K562 (cell line): ENCODE measurements at regions not wholly inside any gene's neighbourhood (a gene's known extent, or its start where the extent isn't known, plus 50 kb on each side); places are given as distances from the start of the nearest gene placed in this dataset.

Experiments
- ATAC-seq: fragments of 200-7000 bp; cut with Tn5 transposase; 3 replicates; pipeline ENCODE4 v1.9.1; 2020; ENCODE audit warnings: moderate library complexity
- BruUV-seq: library from RNA; stranded (reverse); fragments of 400-500 nt; replicated peaks from 2 replicates; lab custom pipeline; 2021; lab: Mats Ljungman, UMichigan
- CTCF ChIA-PET: fragments of 300-600 bp; formaldehyde crosslinking; extraction: SDS; loops from one replicate; lab custom pipeline; 2021; ENCODE audit warnings: low intra/inter-chr PET ratio; lab: Yijun Ruan, JAX
- POLR2A ChIA-PET: fragments of 300-600, 350-650 bp; sonication (Branson Sonifier 250); formaldehyde crosslinking; extraction: SDS; loops from one replicate; lab custom pipeline; 2021; ENCODE audit warnings: antibody characterized with exemption, inconsistent platforms; lab: Yijun Ruan, JAX
- DNase-seq, 4 experiments: peaks; one replicate each; pipeline versions ENCODE4 v3.0.0 to v3.0.0-alpha.2; 2011 to 2018; ENCODE audit warnings: low spot score in 3 of 4, mixed read lengths in 3 of 4; ENCODE audit errors: extremely low read depth in 1 of 4
- FAIRE-seq: peaks from 2 replicates; lab custom pipeline; 2011; peaks lifted over from hg19 to GRCh38; lab: Jason Lieb, UNC
- H2AFZ ChIP-seq: 2 replicates; pipeline ENCODE4 v1.6.0; 2011; ENCODE audit warnings: low read depth, low read length, control low read depth, inconsistent platforms
- H3K27ac ChIP-seq: fragments of 200-600 bp; 3 replicates; pipeline ENCODE4 v1.8.0; 2011; ENCODE audit warnings: low read depth, mild to moderate bottlenecking, control low read depth, inconsistent platforms, low read length, moderate library complexity, mixed read lengths; ENCODE audit errors: extremely low read depth
- H3K27me3 ChIP-seq, 2 experiments: fragments of 300-600 bp in 1 of 2; 2 replicates in 1 of 2; 3 replicates in 1 of 2; pipeline versions ENCODE4 v1.6.0 to v1.8.0; 2011; ENCODE audit warnings: inconsistent platforms in 2 of 2, low read length in 2 of 2, mild to moderate bottlenecking in 1 of 2, mixed read lengths in 1 of 2, moderate library complexity in 1 of 2; ENCODE audit not compliant: control insufficient read depth in 2 of 2, insufficient read depth in 2 of 2
- H3K36me3 ChIP-seq: fragments of 300-600 bp; 3 replicates; pipeline ENCODE4 v1.8.0; 2011; ENCODE audit warnings: mild to moderate bottlenecking, low read length, inconsistent platforms; ENCODE audit not compliant: control insufficient read depth, insufficient read depth
- H3K4me1 ChIP-seq, 2 experiments: fragments of 200-600 bp in 1 of 2; replicated peaks in 1 of 2; 2 replicates in 1 of 2; 3 replicates in 1 of 2; pipeline versions ENCODE4 v1.5.1 to v1.8.0; 2011; ENCODE audit warnings: inconsistent platforms in 2 of 2, low read length in 2 of 2, mild to moderate bottlenecking in 1 of 2, mixed read lengths in 1 of 2, moderate library complexity in 1 of 2; ENCODE audit not compliant: control insufficient read depth in 2 of 2, insufficient read depth in 2 of 2
- H3K4me2 ChIP-seq: 2 replicates; pipeline ENCODE4 v1.6.1; 2011; ENCODE audit warnings: low read length, control low read depth, inconsistent platforms, mixed read lengths; ENCODE audit not compliant: insufficient read depth
- H3K4me3 ChIP-seq: fragments of 200-600 bp; sonication (generic), shearing (Covaris generic); 2 replicates; pipeline ENCODE4 v1.5.1; 2016; ENCODE audit warnings: control low read depth, inconsistent platforms
- H3K79me2 ChIP-seq: fragments of 200-600 bp; 3 replicates; pipeline ENCODE4 v1.8.0; 2011; ENCODE audit warnings: low read length, inconsistent platforms; ENCODE audit not compliant: control insufficient read depth, insufficient read depth
- H3K9ac ChIP-seq, 2 experiments: 2 replicates each; pipeline versions ENCODE4 v1.6.0 to v1.6.1; 2011; ENCODE audit warnings: low read depth in 2 of 2, low read length in 2 of 2, control low read depth in 1 of 2, inconsistent platforms in 1 of 2, mild to moderate bottlenecking in 1 of 2, mixed read lengths in 1 of 2; ENCODE audit not compliant: insufficient read depth in 1 of 2
- H3K9me1 ChIP-seq: one replicate; pipeline ENCODE4 v1.6.0; 2011; ENCODE audit warnings: inconsistent platforms, mild to moderate bottlenecking, low read length, moderate library complexity; ENCODE audit not compliant: control insufficient read depth, insufficient read depth
- H3K9me3 ChIP-seq: replicated peaks from 2 replicates; pipeline ENCODE4 v1.5.1; 2011; ENCODE audit warnings: low read depth, low read length, inconsistent platforms; ENCODE audit not compliant: control insufficient read depth, insufficient read depth
- H4K20me1 ChIP-seq: replicated peaks from 2 replicates; pipeline ENCODE4 v1.6.1; 2011; ENCODE audit warnings: low read length, inconsistent platforms, mixed read lengths; ENCODE audit not compliant: control insufficient read depth, insufficient read depth
- ATF6 ChIP-seq: sonication (generic); formaldehyde crosslinking; IDR thresholded peaks from 2 replicates; pipeline ENCODE4 v1.4.0; 2020; ENCODE audit warnings: mild to moderate bottlenecking, missing genetic modification reagents
- CHD2 ChIP-seq: IDR thresholded peaks from 2 replicates; pipeline ENCODE4 v1.6.1; 2011; ENCODE audit warnings: low read depth, low read length
- DNMT1 ChIP-seq: fragments of 450-650 bp; IDR thresholded peaks from 2 replicates; pipeline ENCODE4 v1.6.1; 2016; ENCODE audit warnings: antibody characterized with exemption, mild to moderate bottlenecking
- FOXK2 ChIP-seq, 2 experiments: fragments of 450-650 bp; IDR thresholded peaks in 1 of 2; conservative IDR thresholded peaks in 1 of 2; 2 replicates each; pipeline ENCODE4 v1.6.1; 2016; ENCODE audit warnings: low read depth in 2 of 2, mild to moderate bottlenecking in 1 of 2
- GABPA ChIP-seq: fragments of 200-800 bp; sonication (Bioruptor generic); conservative IDR thresholded peaks from 2 replicates; pipeline ENCODE4 v1.6.1; 2016; ENCODE audit warnings: low read depth, missing genetic modification characterization, missing compliant biosample characterization
- GTF2A2 ChIP-seq: IDR thresholded peaks from 2 replicates; pipeline ENCODE4 v1.6.1; 2016; ENCODE audit warnings: mild to moderate bottlenecking, missing genetic modification characterization, missing compliant biosample characterization
- GTF2B ChIP-seq: IDR thresholded peaks from 2 replicates; pipeline ENCODE4 v1.6.1; 2011; ENCODE audit not compliant: insufficient read length; ENCODE audit errors: extremely low read depth
- HCFC1 ChIP-seq: IDR thresholded peaks from 2 replicates; pipeline ENCODE4 v1.6.1; 2012; ENCODE audit warnings: low read depth, low read length, improper control_type of control experiment
- RBM39 ChIP-seq: fragments of 200-400 bp; formaldehyde crosslinking; optimal IDR thresholded peaks from 2 replicates; pipeline ENCODE3; 2018; ENCODE audit warnings: low read depth, low read length
- SAFB2 ChIP-seq: fragments of 200-400 bp; formaldehyde crosslinking; IDR thresholded peaks from 2 replicates; pipeline ENCODE4 v1.6.1; 2018; ENCODE audit warnings: borderline replicate concordance, low read length, low read depth, moderate library complexity; ENCODE audit not compliant: severe bottlenecking
- SMARCC2 ChIP-seq: fragments of 450-650 bp; IDR thresholded peaks from 2 replicates; pipeline ENCODE4 v1.6.1; 2017; ENCODE audit warnings: antibody characterized with exemption, moderate library complexity, mild to moderate bottlenecking, low read depth
- U2AF1 ChIP-seq: fragments of 200-400 bp; formaldehyde crosslinking; optimal IDR thresholded peaks from 2 replicates; pipeline ENCODE3; 2017; ENCODE audit warnings: mild to moderate bottlenecking, low read depth, low read length, moderate library complexity
- USF2 ChIP-seq: sonication (generic); formaldehyde crosslinking; IDR thresholded peaks from 2 replicates; pipeline ENCODE4 v1.5.0; 2020; ENCODE audit warnings: missing genetic modification reagents
- ZBED1 ChIP-seq: IDR thresholded peaks from 2 replicates; pipeline ENCODE4 v1.6.1; 2014
- ZBTB1 ChIP-seq: sonication (generic); formaldehyde crosslinking; IDR thresholded peaks from 2 replicates; pipeline ENCODE4 v1.8.1; 2023; ENCODE audit warnings: missing genetic modification reagents, low read depth, mild to moderate bottlenecking, borderline replicate concordance
- ZNF583 ChIP-seq: fragments of 250-450 bp; sonication (Bioruptor Pico); IDR thresholded peaks from 2 replicates; pipeline ENCODE4 v1.4.0; 2020
- WGBS: fragments of 100-300 bp; shearing (Covaris generic); methylation state at CpG from one replicate; pipeline ENCODE4 v1.1.6; 2016; ENCODE audit warnings: low coverage, mixed read lengths; ENCODE audit not compliant: insufficient coverage; ENCODE audit errors: missing lambda C conversion rate; 5-methylcytosine and 5-hydroxymethylcytosine counted together
- in situ Hi-C: fragments of 300-500 bp; cut with MboI; formaldehyde crosslinking; loops from 4 replicates; pipeline ENCODE4 v1.15.0; 2018; ENCODE audit warnings: inconsistent platforms, mixed read lengths
- intact Hi-C: fragments of 100-400 bp; cut with micrococcal nuclease; formaldehyde crosslinking; loops from 2 replicates; pipeline ENCODE4 v1.14.2; 2022

GRCh38 chr2:65885266-65885665, 452.9 kb upstream of the SPRED2 start:
- WGBS: 8% methylated on average over 1 of the region's 1 CpG
- no peak overlapping the region for H3K27ac ChIP-seq
- ATAC-seq: no peak; the same call in 2 of the 3 replicates
- H3K4me1 ChIP-seq: peaks cover 0 to 3% of the 10 kb centered on the region in 2 experiments; a peak in 1 of 5 replicates
- DNase-seq: no peak
- no peaks in the 10 kb centered on the region for H3K9me1 ChIP-seq
- POLR2A ChIA-PET: no interaction called here
- TF ChIP-seq FOXK2 (conservative IDR thresholded peaks at IDR 0.05 in 1 of 2, IDR thresholded peaks at IDR 0.05 in 1 of 2; ENCODE audit: low read depth in 2 of 2) (no peak), RBM39 (no peak), ZBED1 (no peak), GTF2B (no peak), USF2 (no peak), ZBTB1 (CRISPR knock-in tag) (no peak), CHD2 (no peak), HCFC1 (peak; percentile 28; the same call in 1 of the 2 replicates), GTF2A2 (no peak), U2AF1 (no peak), GABPA (tag) (0 out of 2 replicates have a peak, but pooled peaks have one; percentile 19), SAFB2 (no peak), ZNF583 (no peak), DNMT1 (no peak), ATF6 (CRISPR knock-in tag) (no peak), SMARCC2 (no peak)
- TF ChIP-seq, all 486 proteins: peak for 2
- Histone ChIP-seq H2AFZ (no peak overlapping the region), H3K79me2 (no peaks in the 10 kb centered on the region), H3K4me2 (no peak overlapping the region), H3K27me3 (no peaks in the 10 kb centered on the region), H3K9ac (no peak overlapping the region), H3K36me3 (no peaks in the 10 kb centered on the region), H3K9me3 (0 out of 2 replicates have a peak, but pooled peaks cover 2% of the 10 kb centered on the region), H4K20me1 (no peaks in the 10 kb centered on the region), H3K4me3 (no peak overlapping the region)
- CTCF ChIA-PET: no interaction called here
- FAIRE-seq: no peak
- in situ Hi-C loops (no loop called here), intact Hi-C loops (no loop called here)
- BruUV-seq: no TSS peak
